BJ (cell line): ENCODE measurements at regions not wholly inside any gene's neighbourhood (a gene's known extent, or its start where the extent isn't known, plus 50 kb on each side); places are given as distances from the start of the nearest gene placed in this dataset.

Source experiments
- CTCF ChIA-PET: fragments of 350-600 bp; formaldehyde crosslinking; extraction: SDS; loops from one replicate; lab custom pipeline; 2021; ENCODE audit warnings: antibody characterized with exemption, inconsistent platforms; lab: Yijun Ruan, JAX
- POLR2A ChIA-PET: fragments of 300-600 bp; sonication (Branson Sonifier 250); formaldehyde crosslinking; extraction: SDS; loops from one replicate; lab custom pipeline; 2021; ENCODE audit warnings: antibody characterized with exemption; lab: Charles Lee
- DNase-seq: peaks from one replicate; pipeline ENCODE4 v3.0.0-alpha.2; 2011; ENCODE audit warnings: low read depth
- H3K27me3 ChIP-seq: 2 replicates; pipeline ENCODE4 v1.6.0; 2011; ENCODE audit warnings: low read length; ENCODE audit not compliant: control insufficient read depth, insufficient read depth
- H3K36me3 ChIP-seq: 2 replicates; pipeline ENCODE4 v1.5.1; 2011; ENCODE audit warnings: low read length; ENCODE audit not compliant: control insufficient read depth, insufficient read depth
- H3K4me3 ChIP-seq: 2 replicates; pipeline ENCODE4 v1.5.1; 2011; ENCODE audit warnings: low read depth, mild to moderate bottlenecking, control low read depth, low read length
- TF ChIP-seq, protein P1 (sequence below): IDR thresholded peaks from 2 replicates; pipeline ENCODE4 v1.5.1; 2011; ENCODE audit warnings: low read depth, mild to moderate bottlenecking, control low read depth, inconsistent platforms, low read length, moderate library complexity; ENCODE audit not compliant: insufficient read depth

DNA sequence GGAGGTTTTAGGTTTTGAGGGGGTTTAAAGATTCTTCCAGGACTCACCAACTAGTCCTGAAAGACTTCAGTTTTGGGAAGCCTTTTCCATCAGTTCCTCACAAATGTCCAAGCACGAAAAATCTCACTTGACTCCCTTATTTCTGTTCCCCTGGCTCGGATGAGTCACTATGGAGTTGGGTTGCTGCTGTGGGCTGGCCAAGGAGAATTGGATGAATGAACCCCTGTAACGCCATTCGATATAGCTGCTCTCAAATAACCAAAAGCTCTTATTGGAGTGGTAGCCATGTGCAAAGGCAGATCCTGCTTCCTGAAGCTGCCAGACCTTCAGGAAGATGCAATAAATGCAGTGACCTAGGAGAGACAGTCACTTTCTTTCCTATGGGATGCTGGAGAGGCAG, 417.0 kb downstream of the ZNF521 start:
- H3K4me3 ChIP-seq, result no peak overlapping the region
- CTCF ChIA-PET, result interaction anchor here (1.1 kb wide), 1 partner anchor 10 kb away, joined by 4 read pairs; no protein-coding TSS in a partner anchor
- no peaks in the 10 kb centered on the region; the same call in 1 of the 2 replicates for H3K27me3 ChIP-seq
- TF ChIP-seq, protein P1, sequence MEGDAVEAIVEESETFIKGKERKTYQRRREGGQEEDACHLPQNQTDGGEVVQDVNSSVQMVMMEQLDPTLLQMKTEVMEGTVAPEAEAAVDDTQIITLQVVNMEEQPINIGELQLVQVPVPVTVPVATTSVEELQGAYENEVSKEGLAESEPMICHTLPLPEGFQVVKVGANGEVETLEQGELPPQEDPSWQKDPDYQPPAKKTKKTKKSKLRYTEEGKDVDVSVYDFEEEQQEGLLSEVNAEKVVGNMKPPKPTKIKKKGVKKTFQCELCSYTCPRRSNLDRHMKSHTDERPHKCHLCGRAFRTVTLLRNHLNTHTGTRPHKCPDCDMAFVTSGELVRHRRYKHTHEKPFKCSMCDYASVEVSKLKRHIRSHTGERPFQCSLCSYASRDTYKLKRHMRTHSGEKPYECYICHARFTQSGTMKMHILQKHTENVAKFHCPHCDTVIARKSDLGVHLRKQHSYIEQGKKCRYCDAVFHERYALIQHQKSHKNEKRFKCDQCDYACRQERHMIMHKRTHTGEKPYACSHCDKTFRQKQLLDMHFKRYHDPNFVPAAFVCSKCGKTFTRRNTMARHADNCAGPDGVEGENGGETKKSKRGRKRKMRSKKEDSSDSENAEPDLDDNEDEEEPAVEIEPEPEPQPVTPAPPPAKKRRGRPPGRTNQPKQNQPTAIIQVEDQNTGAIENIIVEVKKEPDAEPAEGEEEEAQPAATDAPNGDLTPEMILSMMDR, result no peak
- DNase-seq, result no peak
- H3K36me3 ChIP-seq, result no peaks in the 10 kb centered on the region
- POLR2A ChIA-PET, result no interaction called here

DNA sequence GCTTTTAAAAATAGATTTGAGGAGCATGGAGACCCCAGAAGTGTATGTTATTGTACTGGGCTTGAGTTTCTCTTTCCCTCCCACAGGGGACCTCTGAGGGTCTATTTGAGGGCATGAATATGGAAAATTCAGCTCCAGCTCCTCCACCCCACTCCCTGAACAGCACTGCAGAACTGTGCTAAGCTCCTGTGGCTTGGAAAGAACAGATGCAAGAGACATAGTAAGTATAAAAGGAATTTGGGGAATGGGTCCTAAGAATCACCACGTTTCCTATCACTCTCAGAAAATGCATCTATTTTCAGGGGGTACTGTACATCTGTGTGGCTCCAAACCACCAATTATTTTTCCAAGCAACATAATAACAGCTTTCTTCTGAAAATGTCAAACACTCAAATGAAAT, 416.1 kb downstream of the ZNF521 start:
- Histone ChIP-seq H3K36me3 (no peaks in the 10 kb centered on the region), H3K4me3 (no peak overlapping the region), H3K27me3 (no peaks in the 10 kb centered on the region; the same call in 1 of the 2 replicates)
- CTCF ChIA-PET, result interaction anchor here (0.6 kb wide), 1 partner anchor 20 kb away, joined by 4 read pairs; no protein-coding TSS in a partner anchor
- no peak for DNase-seq
- TF ChIP-seq, protein P1, result no peak
- POLR2A ChIA-PET, result no interaction called here

DNA sequence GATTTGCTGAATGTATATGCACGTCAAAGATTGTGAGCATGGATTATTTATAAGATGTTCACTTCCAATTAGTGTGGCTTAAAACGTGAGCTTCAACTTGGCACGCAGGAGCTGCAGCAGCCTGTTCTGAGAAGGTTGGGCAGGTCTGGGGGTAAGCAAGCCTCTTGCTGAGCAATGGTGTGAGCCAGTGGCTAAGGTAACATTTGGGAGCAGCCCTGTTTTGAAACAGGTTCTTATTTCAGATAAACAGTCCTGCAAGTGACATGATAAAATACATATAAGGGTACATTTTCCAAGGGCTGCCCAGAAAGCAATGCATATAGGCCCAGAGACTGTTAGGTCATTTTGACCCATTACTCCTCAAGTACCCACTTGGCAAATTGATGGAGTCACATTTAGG, 415.3 kb downstream of the ZNF521 start:
- ChIA-PET POLR2A (no interaction called here), CTCF (no interaction called here)
- no peak for DNase-seq
- no peaks in the 10 kb centered on the region; the same call in 1 of the 2 replicates for H3K27me3 ChIP-seq
- H3K36me3 ChIP-seq, result no peaks in the 10 kb centered on the region
- TF ChIP-seq, protein P1, result no peak
- H3K4me3 ChIP-seq, result no peak overlapping the region

DNA sequence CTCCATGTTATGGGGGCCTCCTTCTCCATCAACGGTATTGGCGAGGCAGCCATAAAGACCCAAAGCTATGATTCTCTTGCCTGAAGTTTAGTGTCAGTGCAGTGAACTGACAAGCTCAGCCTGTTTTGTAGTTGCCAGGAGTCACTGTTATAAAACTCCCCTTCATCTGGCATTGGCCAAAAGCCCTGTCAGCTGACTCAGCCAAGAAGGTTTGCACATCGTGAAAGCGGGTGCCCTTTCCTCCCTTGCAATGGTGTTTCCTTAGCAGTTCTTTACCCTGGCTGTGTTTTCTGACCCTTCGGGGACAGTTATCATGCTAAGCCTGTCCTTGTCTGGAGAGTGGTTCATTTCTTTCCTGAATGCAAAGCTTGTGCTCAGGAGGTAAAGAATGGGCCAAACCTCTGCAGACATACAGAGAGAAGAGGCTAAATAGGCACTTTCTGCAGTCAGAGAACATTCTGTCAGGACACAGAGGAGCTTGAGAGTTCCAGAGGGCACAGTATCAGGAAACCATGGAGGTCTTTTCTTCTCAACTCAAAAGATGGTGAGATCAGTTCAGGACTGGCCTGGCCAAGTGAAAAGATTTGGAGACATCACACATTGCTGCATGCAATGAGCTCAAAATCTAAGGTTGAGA, 414.2 kb downstream of the ZNF521 start:
- Histone ChIP-seq H3K36me3 (no peaks in the 10 kb centered on the region), H3K4me3 (no peak overlapping the region), H3K27me3 (no peaks in the 10 kb centered on the region; the same call in 1 of the 2 replicates)
- TF ChIP-seq, protein P1, result no peak
- POLR2A ChIA-PET, result interaction anchor here (0.5 kb wide), 1 partner anchor 42 kb away, joined by 3 read pairs; no protein-coding TSS in a partner anchor
- CTCF ChIA-PET, result no interaction called here
- DNase-seq, result no peak

DNA sequence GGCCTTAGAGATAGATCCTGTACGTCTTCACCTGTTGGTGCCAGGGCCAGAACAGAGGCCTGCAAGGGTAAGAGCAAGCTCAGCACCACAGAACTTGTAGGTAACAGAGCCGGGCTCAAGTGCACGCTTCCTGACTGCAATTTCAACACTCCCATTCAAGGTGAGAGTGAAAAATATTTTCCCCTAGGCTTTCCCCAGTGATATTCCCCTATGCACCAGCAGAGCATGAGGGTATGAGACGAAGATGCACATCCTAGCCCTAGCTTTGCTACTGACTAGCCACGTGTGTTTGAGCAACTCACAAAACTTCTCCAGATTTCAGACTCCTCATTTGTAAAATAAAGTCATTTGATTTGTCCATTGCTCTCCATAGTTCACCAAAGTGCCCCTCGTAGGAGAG, 411.6 kb downstream of the ZNF521 start:
- POLR2A ChIA-PET, result no interaction called here
- TF ChIP-seq, protein P1, result no peak
- CTCF ChIA-PET, result no interaction called here

More for the DNA sequence above, 411.6 kb downstream of the ZNF521 start:
- H3K36me3 ChIP-seq, result no peaks in the 10 kb centered on the region
- no peaks in the 10 kb centered on the region for H3K27me3 ChIP-seq
- DNase-seq, result no peak
- no peak overlapping the region for H3K4me3 ChIP-seq
